Lung (tissue), 11 donors: ENCODE measurements at regions not wholly inside any gene's neighbourhood (a gene's known extent, or its start where the extent isn't known, plus 50 kb on each side); places are given as distances from the start of the nearest gene placed in this dataset.

Experiments used
- ATAC-seq: fragments of 200-7000 bp; cut with Tn5 transposase; one replicate; pipeline ENCODE4 v1.9.1; 2020; ENCODE audit warnings: moderate number of reproducible peaks; ENCODE audit not compliant: insufficient read depth, low FRiP score
- DNase-seq, 3 donors: peaks; one replicate each; pipeline ENCODE4 v3.0.0-alpha.2; 2013 to 2017
- H3K27ac ChIP-seq, 2 donors: one replicate each; pipeline ENCODE4 v1.5.1; 2013; ENCODE audit warnings: mild to moderate bottlenecking in 2 of 2, moderate library complexity in 2 of 2, control low read depth in 1 of 2, inconsistent platforms in 1 of 2, low read depth in 1 of 2, low read length in 1 of 2
- H3K27me3 ChIP-seq, 3 donors: one replicate each; pipeline ENCODE4 v1.5.1; 2013; ENCODE audit warnings: low read length in 2 of 3; ENCODE audit not compliant: control insufficient read depth in 3 of 3, insufficient read depth in 3 of 3
- H3K36me3 ChIP-seq, 4 donors: one replicate each; pipeline ENCODE4 v1.5.1; 2013; ENCODE audit warnings: low read length in 4 of 4, mild to moderate bottlenecking in 1 of 4, moderate library complexity in 1 of 4; ENCODE audit not compliant: control insufficient read depth in 4 of 4, insufficient read depth in 4 of 4
- H3K4me1 ChIP-seq, 5 donors: one replicate each; pipeline ENCODE4 v1.5.1; 2013; ENCODE audit warnings: low read length in 5 of 5, mild to moderate bottlenecking in 2 of 5, moderate library complexity in 1 of 5; ENCODE audit not compliant: control insufficient read depth in 5 of 5, insufficient read depth in 5 of 5
- H3K4me3 ChIP-seq: one replicate; pipeline ENCODE4 v1.5.1; 2013; ENCODE audit warnings: mild to moderate bottlenecking, control low read depth, moderate library complexity
- H3K9ac ChIP-seq, 2 donors: one replicate each; pipeline ENCODE4 v1.5.1; 2013; ENCODE audit warnings: low read length in 2 of 2, control low read depth in 1 of 2; ENCODE audit not compliant: insufficient read depth in 1 of 2
- H3K9me3 ChIP-seq, 4 donors: one replicate each; pipeline ENCODE4 v1.5.1; 2013; ENCODE audit warnings: low read length in 3 of 4, mild to moderate bottlenecking in 1 of 4, moderate library complexity in 1 of 4; ENCODE audit not compliant: control insufficient read depth in 4 of 4, insufficient read depth in 3 of 4
- CTCF ChIP-seq: IDR thresholded peaks from 2 replicates; pipeline ENCODE4 v1.5.1; 2012; ENCODE audit warnings: mild to moderate bottlenecking; ENCODE audit errors: control extremely low read depth, extremely low read depth
- WGBS, 2 donors: extraction: QIAGEN DNeasy Blood & Tissue Kit; methylation state at CpG; one replicate each; pipeline ENCODE4 v1.1.7; 2013; 5-methylcytosine and 5-hydroxymethylcytosine counted together
- donor health status: control.
- donor health status: control.
- donor health status: Bipolar disorder and iron deficiency.
- donor health status: healthy.
- donor health status: DM: yes; HTN: yes; CAD: no.

- no peaks in the 10 kb centered on the region for H3K9me3 ChIP-seq
- no peak overlapping the region for H3K4me3 ChIP-seq
- no peak overlapping the region for H3K9ac ChIP-seq
- DNase-seq: no peak
- ATAC-seq: no peak
- H3K4me1 ChIP-seq: no peaks in the 10 kb centered on the region
- H3K27me3 ChIP-seq: peaks cover 0 to 7% (median 4%) of the 10 kb centered on the region in 3 donors
- WGBS, 2 donors: 38 to 53% methylated on average over 3 of the region's 3 CpGs
- TF ChIP-seq CTCF: no peak
- no peak overlapping the region for H3K27ac ChIP-seq
- no peaks in the 10 kb centered on the region for H3K36me3 ChIP-seq
Measured at GRCh38 chr10:2054728-2055127, 317.4 kb upstream of the ADARB2 start.

- no peak overlapping the region for H3K4me3 ChIP-seq
- no peak for TF ChIP-seq CTCF
- WGBS, 2 donors: 86 to 88% methylated on average over 5 of the region's 5 CpGs
- no peak overlapping the region for H3K9ac ChIP-seq
- no peak for ATAC-seq
- no peaks in the 10 kb centered on the region for H3K4me1 ChIP-seq
- peaks cover 0 to 2% (median 0%) of the 10 kb centered on the region in 3 donors for H3K27me3 ChIP-seq
- H3K27ac ChIP-seq: no peak overlapping the region
- no peaks in the 10 kb centered on the region for H3K9me3 ChIP-seq
- DNase-seq: no peak
- H3K36me3 ChIP-seq: no peaks in the 10 kb centered on the region
Measured at GRCh38 chr10:2053805-2054204, 316.5 kb upstream of the ADARB2 start.

- no peaks in the 10 kb centered on the region for H3K4me1 ChIP-seq
- no peak overlapping the region for H3K4me3 ChIP-seq
- DNase-seq: peak in 1 of 3 donors; percentile 46
- H3K9ac ChIP-seq: no peak overlapping the region
- no peak overlapping the region for H3K27ac ChIP-seq
- no peaks in the 10 kb centered on the region for H3K36me3 ChIP-seq
- no peaks in the 10 kb centered on the region for H3K27me3 ChIP-seq
- H3K9me3 ChIP-seq: no peaks in the 10 kb centered on the region
- WGBS, 2 donors: 86 to 87% methylated on average over 7 of the region's 7 CpGs
- TF ChIP-seq CTCF: no peak
- no peak for ATAC-seq
Measured at GRCh38 chr10:2051108-2051507, 313.8 kb upstream of the ADARB2 start.

GRCh38 chr10:2049560-2049959 is 312.2 kb upstream of the ADARB2 start:
- Histone ChIP-seq H3K27ac (no peak overlapping the region), H3K9ac (no peak overlapping the region), H3K36me3 (no peaks in the 10 kb centered on the region), H3K27me3 (no peaks in the 10 kb centered on the region), H3K4me1 (no peaks in the 10 kb centered on the region), H3K9me3 (no peaks in the 10 kb centered on the region), H3K4me3 (no peak overlapping the region)
- DNase-seq (no peak), ATAC-seq (no peak)
- TF ChIP-seq CTCF: no peak
